ENCODE measurements at regions not wholly inside any gene's neighbourhood (a gene's known extent, or its start where the extent isn't known, plus 50 kb on each side); places are given as distances from the start of the nearest gene placed in this dataset.

GRCh38 chr15:62394079-62394478 is 229.0 kb upstream of the C2CD4B start:
- Histone ChIP-seq H3K4me3 (ENCODE audit: low read length in 2 of 2) (no peak overlapping the region), H2BK120ac (ENCODE audit: low read depth, low read length) (no peak overlapping the region), H3K27ac (replicated peaks; ENCODE audit: low read length) (no peak overlapping the region), H3K14ac (ENCODE audit: low read length) (no peak overlapping the region), H2BK12ac (ENCODE audit: low read length) (no peak overlapping the region), H4K8ac (ENCODE audit: low read depth, low read length) (no peak overlapping the region), H3K4me1 (ENCODE audit: control insufficient read depth in 2 of 2, insufficient read depth in 1 of 2, low read depth in 1 of 2, low read length in 2 of 2) (peaks cover 7 to 12% of the 10 kb centered on the region in 2 donors), H3K9ac (ENCODE audit: low read depth, low read length, poor library complexity) (no peak overlapping the region), H2AFZ (ENCODE audit: low read length) (no peak overlapping the region), H2BK5ac (ENCODE audit: low read length) (no peak overlapping the region), H2AK5ac (ENCODE audit: low read depth, low read length) (no peak overlapping the region), H3K27me3 (ENCODE audit: control insufficient read depth in 3 of 3, insufficient read depth in 3 of 3, low read depth in 1 of 3, low read length in 3 of 3) (peaks cover 0 to 4% (median 0%) of the 10 kb centered on the region in 3 experiments), H3K36me3 (replicated peaks in 1 of 2; ENCODE audit: control insufficient read depth in 2 of 2, insufficient read depth in 2 of 2, low read length in 2 of 2) (no peaks in the 10 kb centered on the region), H3K4ac (ENCODE audit: low read length) (no peak overlapping the region), H4K91ac (ENCODE audit: low read depth, low read length, poor library complexity) (no peak overlapping the region), H2BK15ac (ENCODE audit: low read length) (no peak overlapping the region), H3K9me3 (replicated peaks in 1 of 2; ENCODE audit: control insufficient read depth in 2 of 2, insufficient read depth in 1 of 2, low read depth in 1 of 2, low read length in 2 of 2) (peaks cover 0 to 6% of the 10 kb centered on the region in 2 donors), H3K79me1 (ENCODE audit: low read depth, low read length) (peaks cover 3% of the 10 kb centered on the region), H3K18ac (ENCODE audit: low read length) (no peak overlapping the region), H3K4me2 (ENCODE audit: insufficient read depth, low read length, poor library complexity, severe bottlenecking) (no peak overlapping the region), H3K23ac (ENCODE audit: low read depth, low read length, poor library complexity) (no peak overlapping the region)
- WGBS, 2 donors (ENCODE audit: extremely low coverage in 2 of 2, insufficient read length in 2 of 2, insufficient replicate concordance in 1 of 2), result no CpG with 5 or more reads among the region's 2 CpGs
- no peak for DNase-seq (ENCODE audit: low spot score)

GRCh38 chr15:62400778-62401177 is 235.7 kb upstream of the C2CD4B start:
- Histone ChIP-seq H2BK5ac (ENCODE audit: low read length) (no peak overlapping the region), H3K9ac (ENCODE audit: low read depth, low read length, poor library complexity) (no peak overlapping the region), H3K4me2 (ENCODE audit: insufficient read depth, low read length, poor library complexity, severe bottlenecking) (no peak overlapping the region), H3K4me3 (ENCODE audit: low read length in 2 of 2) (no peak overlapping the region), H3K27me3 (ENCODE audit: control insufficient read depth in 3 of 3, insufficient read depth in 3 of 3, low read depth in 1 of 3, low read length in 3 of 3) (no peaks in the 10 kb centered on the region), H2AK5ac (ENCODE audit: low read depth, low read length) (no peak overlapping the region), H3K4ac (ENCODE audit: low read length) (no peak overlapping the region), H3K27ac (replicated peaks; ENCODE audit: low read length) (no peak overlapping the region), H3K9me3 (replicated peaks in 1 of 2; ENCODE audit: control insufficient read depth in 2 of 2, insufficient read depth in 1 of 2, low read depth in 1 of 2, low read length in 2 of 2) (peaks cover 2 to 10% of the 10 kb centered on the region in 2 donors), H4K91ac (ENCODE audit: low read depth, low read length, poor library complexity) (no peak overlapping the region), H2BK120ac (ENCODE audit: low read depth, low read length) (no peak overlapping the region), H4K8ac (ENCODE audit: low read depth, low read length) (no peak overlapping the region), H3K23ac (ENCODE audit: low read depth, low read length, poor library complexity) (no peak overlapping the region), H3K4me1 (ENCODE audit: control insufficient read depth in 2 of 2, insufficient read depth in 1 of 2, low read depth in 1 of 2, low read length in 2 of 2) (no peaks in the 10 kb centered on the region), H2BK15ac (ENCODE audit: low read length) (no peak overlapping the region), H3K18ac (ENCODE audit: low read length) (no peak overlapping the region), H3K14ac (ENCODE audit: low read length) (no peak overlapping the region), H2AFZ (ENCODE audit: low read length) (no peak overlapping the region), H3K79me1 (ENCODE audit: low read depth, low read length) (no peaks in the 10 kb centered on the region), H3K36me3 (replicated peaks in 1 of 2; ENCODE audit: control insufficient read depth in 2 of 2, insufficient read depth in 2 of 2, low read length in 2 of 2) (peaks cover 0 to 2% of the 10 kb centered on the region in 2 donors), H2BK12ac (ENCODE audit: low read length) (no peak overlapping the region)
- no peak for DNase-seq (ENCODE audit: low spot score)
- WGBS, 2 donors (ENCODE audit: extremely low coverage in 2 of 2, insufficient read length in 2 of 2, insufficient replicate concordance in 1 of 2), result no CpG with 5 or more reads among the region's 5 CpGs

- H3K4me3 ChIP-seq (ENCODE audit: low read length in 2 of 2), result no peak overlapping the region
- no peak for DNase-seq (ENCODE audit: low spot score)
- H3K36me3 ChIP-seq (replicated peaks in 1 of 2; ENCODE audit: control insufficient read depth in 2 of 2, insufficient read depth in 2 of 2, low read length in 2 of 2), result peaks cover 0 to 2% of the 10 kb centered on the region in 2 donors
- H2BK12ac ChIP-seq (ENCODE audit: low read length), result no peak overlapping the region
- no peak overlapping the region for H4K91ac ChIP-seq (ENCODE audit: low read depth, low read length, poor library complexity)
- H3K9me3 ChIP-seq (replicated peaks in 1 of 2; ENCODE audit: control insufficient read depth in 2 of 2, insufficient read depth in 1 of 2, low read depth in 1 of 2, low read length in 2 of 2), result peaks cover 2 to 18% of the 10 kb centered on the region in 2 donors
- H2BK15ac ChIP-seq (ENCODE audit: low read length), result no peak overlapping the region
- no peak overlapping the region for H3K23ac ChIP-seq (ENCODE audit: low read depth, low read length, poor library complexity)
- H2BK120ac ChIP-seq (ENCODE audit: low read depth, low read length), result no peak overlapping the region
- H3K9ac ChIP-seq (ENCODE audit: low read depth, low read length, poor library complexity), result no peak overlapping the region
- no peak overlapping the region for H3K18ac ChIP-seq (ENCODE audit: low read length)
- no peak overlapping the region for H3K14ac ChIP-seq (ENCODE audit: low read length)
- H4K8ac ChIP-seq (ENCODE audit: low read depth, low read length), result no peak overlapping the region
- H3K27ac ChIP-seq (replicated peaks; ENCODE audit: low read length), result no peak overlapping the region
- no peak overlapping the region for H3K4me2 ChIP-seq (ENCODE audit: insufficient read depth, low read length, poor library complexity, severe bottlenecking)
- H3K4me1 ChIP-seq (ENCODE audit: control insufficient read depth in 2 of 2, insufficient read depth in 1 of 2, low read depth in 1 of 2, low read length in 2 of 2), result no peaks in the 10 kb centered on the region
- H3K4ac ChIP-seq (ENCODE audit: low read length), result no peak overlapping the region
- no peaks in the 10 kb centered on the region for H3K79me1 ChIP-seq (ENCODE audit: low read depth, low read length)
- no peak overlapping the region for H2BK5ac ChIP-seq (ENCODE audit: low read length)
- H2AFZ ChIP-seq (ENCODE audit: low read length), result no peak overlapping the region
- WGBS, 2 donors (ENCODE audit: extremely low coverage in 2 of 2, insufficient read length in 2 of 2, insufficient replicate concordance in 1 of 2), result no CpG with 5 or more reads among the region's 6 CpGs
- no peak overlapping the region for H2AK5ac ChIP-seq (ENCODE audit: low read depth, low read length)
- no peaks in the 10 kb centered on the region for H3K27me3 ChIP-seq (ENCODE audit: control insufficient read depth in 3 of 3, insufficient read depth in 3 of 3, low read depth in 1 of 3, low read length in 3 of 3)
Observed at GRCh38 chr15:62402687-62403086, 237.6 kb upstream of the C2CD4B start.

- H3K27me3 ChIP-seq (ENCODE audit: control insufficient read depth in 3 of 3, insufficient read depth in 3 of 3, low read depth in 1 of 3, low read length in 3 of 3), result no peaks in the 10 kb centered on the region
- no peaks in the 10 kb centered on the region for H3K4me1 ChIP-seq (ENCODE audit: control insufficient read depth in 2 of 2, insufficient read depth in 1 of 2, low read depth in 1 of 2, low read length in 2 of 2)
- H3K18ac ChIP-seq (ENCODE audit: low read length), result no peak overlapping the region
- no peak overlapping the region for H2AFZ ChIP-seq (ENCODE audit: low read length)
- DNase-seq (ENCODE audit: low spot score), result no peak
- H3K79me1 ChIP-seq (ENCODE audit: low read depth, low read length), result no peaks in the 10 kb centered on the region
- H2BK15ac ChIP-seq (ENCODE audit: low read length), result no peak overlapping the region
- H2BK12ac ChIP-seq (ENCODE audit: low read length), result no peak overlapping the region
- no peak overlapping the region for H3K14ac ChIP-seq (ENCODE audit: low read length)
- no peak overlapping the region for H3K9ac ChIP-seq (ENCODE audit: low read depth, low read length, poor library complexity)
- no peak overlapping the region for H3K23ac ChIP-seq (ENCODE audit: low read depth, low read length, poor library complexity)
- no peak overlapping the region for H3K4me3 ChIP-seq (ENCODE audit: low read length in 2 of 2)
- H3K36me3 ChIP-seq (replicated peaks in 1 of 2; ENCODE audit: control insufficient read depth in 2 of 2, insufficient read depth in 2 of 2, low read length in 2 of 2), result peaks cover 0 to 2% of the 10 kb centered on the region in 2 donors
- H2BK120ac ChIP-seq (ENCODE audit: low read depth, low read length), result no peak overlapping the region
- H4K91ac ChIP-seq (ENCODE audit: low read depth, low read length, poor library complexity), result no peak overlapping the region
- H3K27ac ChIP-seq (replicated peaks; ENCODE audit: low read length), result no peak overlapping the region
- H2BK5ac ChIP-seq (ENCODE audit: low read length), result no peak overlapping the region
- WGBS, 2 donors (ENCODE audit: extremely low coverage in 2 of 2, insufficient read length in 2 of 2, insufficient replicate concordance in 1 of 2), result no CpG with 5 or more reads among the region's 8 CpGs
- H4K8ac ChIP-seq (ENCODE audit: low read depth, low read length), result no peak overlapping the region
- no peak overlapping the region for H3K4me2 ChIP-seq (ENCODE audit: insufficient read depth, low read length, poor library complexity, severe bottlenecking)
- H3K4ac ChIP-seq (ENCODE audit: low read length), result no peak overlapping the region
- H3K9me3 ChIP-seq (replicated peaks in 1 of 2; ENCODE audit: control insufficient read depth in 2 of 2, insufficient read depth in 1 of 2, low read depth in 1 of 2, low read length in 2 of 2), result peaks cover 2 to 18% of the 10 kb centered on the region in 2 donors
- H2AK5ac ChIP-seq (ENCODE audit: low read depth, low read length), result no peak overlapping the region
Observed at GRCh38 chr15:62403164-62403809, 238.2 kb upstream of the C2CD4B start.
